ENCODE measurements at regions not wholly inside any gene's neighbourhood (a gene's known extent, or its start where the extent isn't known, plus 50 kb on each side); places are given as distances from the start of the nearest gene placed in this dataset.

GRCh38 chrX:109940411-109940810 lies 62.5 kb upstream of the TMEM164 start:
- H3K36me3 Mint-ChIP-seq (ENCODE audit: unreplicated experiment), result no peaks in the 10 kb centered on the region
- H3K27ac Mint-ChIP-seq (ENCODE audit: unreplicated experiment), result no peak overlapping the region
- no peaks in the 10 kb centered on the region for H3K27me3 Mint-ChIP-seq (ENCODE audit: unreplicated experiment)
- H3K9me3 Mint-ChIP-seq (ENCODE audit: unreplicated experiment), result no peaks in the 10 kb centered on the region
- no peak for DNase-seq
- H3K4me1 Mint-ChIP-seq (ENCODE audit: low read depth, unreplicated experiment), result no peaks in the 10 kb centered on the region
- H3K4me3 Mint-ChIP-seq (ENCODE audit: unreplicated experiment), result no peak overlapping the region
- no peak for TF ChIP-seq CTCF (IDR thresholded peaks at IDR 0.05; ENCODE audit: partially characterized antibody, unreplicated experiment)

GRCh38 chrX:109943092-109943739 lies 59.7 kb upstream of the TMEM164 start:
- no peak for TF ChIP-seq CTCF (IDR thresholded peaks at IDR 0.05; ENCODE audit: partially characterized antibody, unreplicated experiment)
- no peaks in the 10 kb centered on the region for H3K36me3 Mint-ChIP-seq (ENCODE audit: unreplicated experiment)
- H3K4me1 Mint-ChIP-seq (ENCODE audit: low read depth, unreplicated experiment), result no peaks in the 10 kb centered on the region
- H3K27ac Mint-ChIP-seq (ENCODE audit: unreplicated experiment), result no peak overlapping the region
- no peak for DNase-seq
- no peak overlapping the region for H3K4me3 Mint-ChIP-seq (ENCODE audit: unreplicated experiment)
- no peaks in the 10 kb centered on the region for H3K9me3 Mint-ChIP-seq (ENCODE audit: unreplicated experiment)
- no peaks in the 10 kb centered on the region for H3K27me3 Mint-ChIP-seq (ENCODE audit: unreplicated experiment)

DNA sequence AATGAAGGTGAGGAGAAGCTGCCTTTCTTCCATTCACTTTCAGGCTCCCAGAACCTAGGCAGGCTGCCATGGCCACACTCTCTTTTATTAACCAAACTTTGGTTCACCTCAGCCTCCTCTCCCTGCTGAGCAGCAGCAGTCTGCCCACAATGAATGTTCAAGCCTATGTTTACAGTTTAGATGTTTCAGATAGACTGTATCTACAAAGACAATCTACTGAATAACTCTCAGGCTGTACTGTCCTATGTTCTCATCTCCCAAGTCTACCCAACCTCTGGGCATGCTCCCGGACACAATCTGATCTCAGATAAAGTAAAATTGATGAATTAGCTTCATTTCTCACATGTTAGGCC lies 59.2 kb upstream of the TMEM164 start:
- no peaks in the 10 kb centered on the region for H3K4me1 Mint-ChIP-seq (ENCODE audit: low read depth, unreplicated experiment)
- H3K27me3 Mint-ChIP-seq (ENCODE audit: unreplicated experiment), result no peaks in the 10 kb centered on the region
- no peak for DNase-seq
- H3K36me3 Mint-ChIP-seq (ENCODE audit: unreplicated experiment), result no peaks in the 10 kb centered on the region
- TF ChIP-seq CTCF (IDR thresholded peaks at IDR 0.05; ENCODE audit: partially characterized antibody, unreplicated experiment), result no peak
- no peaks in the 10 kb centered on the region for H3K9me3 Mint-ChIP-seq (ENCODE audit: unreplicated experiment)
- no peak overlapping the region for H3K27ac Mint-ChIP-seq (ENCODE audit: unreplicated experiment)
- H3K4me3 Mint-ChIP-seq (ENCODE audit: unreplicated experiment), result no peak overlapping the region

DNA sequence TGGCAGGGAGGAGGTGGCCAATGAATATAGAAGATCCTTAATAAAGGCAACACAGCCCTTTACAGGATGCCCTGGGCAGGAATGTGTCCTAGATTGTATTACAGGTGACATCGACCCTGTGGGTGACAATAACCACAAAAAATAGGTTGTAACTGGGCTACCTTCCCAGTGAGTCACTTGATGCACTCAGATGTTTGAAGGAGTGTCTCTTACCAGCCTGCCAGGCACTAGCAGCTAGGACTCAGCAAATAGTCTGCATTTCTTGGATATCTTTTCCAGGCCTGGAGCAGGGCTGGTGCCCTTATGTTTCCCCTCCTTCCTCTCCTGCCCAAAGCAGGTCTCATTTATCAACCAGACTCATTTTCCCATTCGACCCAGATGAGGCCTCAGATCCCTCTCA lies 50.9 kb upstream of the TMEM164 start:
- H3K9me3 Mint-ChIP-seq (ENCODE audit: unreplicated experiment), result no peaks in the 10 kb centered on the region
- DNase-seq, result no peak
- H3K4me1 Mint-ChIP-seq (ENCODE audit: low read depth, unreplicated experiment), result peaks cover 2% of the 10 kb centered on the region
- no peaks in the 10 kb centered on the region for H3K27me3 Mint-ChIP-seq (ENCODE audit: unreplicated experiment)
- no peak overlapping the region for H3K4me3 Mint-ChIP-seq (ENCODE audit: unreplicated experiment)
- H3K36me3 Mint-ChIP-seq (ENCODE audit: unreplicated experiment), result no peaks in the 10 kb centered on the region
- no peak for TF ChIP-seq CTCF (IDR thresholded peaks at IDR 0.05; ENCODE audit: partially characterized antibody, unreplicated experiment)
- H3K27ac Mint-ChIP-seq (ENCODE audit: unreplicated experiment), result no peak overlapping the region

- no peak overlapping the region for H3K27ac Mint-ChIP-seq (ENCODE audit: unreplicated experiment)
- no peak for TF ChIP-seq CTCF (IDR thresholded peaks at IDR 0.05; ENCODE audit: partially characterized antibody, unreplicated experiment)
- H3K9me3 Mint-ChIP-seq (ENCODE audit: unreplicated experiment), result no peaks in the 10 kb centered on the region
- no peak overlapping the region for H3K4me3 Mint-ChIP-seq (ENCODE audit: unreplicated experiment)
- peaks cover 2% of the 10 kb centered on the region for H3K4me1 Mint-ChIP-seq (ENCODE audit: low read depth, unreplicated experiment)
- no peaks in the 10 kb centered on the region for H3K36me3 Mint-ChIP-seq (ENCODE audit: unreplicated experiment)
- no peaks in the 10 kb centered on the region for H3K27me3 Mint-ChIP-seq (ENCODE audit: unreplicated experiment)
- DNase-seq, result no peak
These were observed 49.7 kb upstream of the TMEM164 start for GRCh38 chrX:109952985-109953905.

Data from glutamatergic neuron (in vitro differentiated cells).